ENCODE measurements at regions not wholly inside any gene's neighbourhood (a gene's known extent, or its start where the extent isn't known, plus 50 kb on each side); places are given as distances from the start of the nearest gene placed in this dataset.

- no peaks in the 10 kb centered on the region for H4K20me1 ChIP-seq (ENCODE audit: low read depth)
- no peaks in the 10 kb centered on the region for H3K27me3 ChIP-seq
- no peaks in the 10 kb centered on the region for H3K4me1 ChIP-seq
- Mint-ChIP-seq H3K36me3 (no peaks in the 10 kb centered on the region), H3K27me3 (ENCODE audit: insufficient read depth, low read depth) (no peaks in the 10 kb centered on the region), H3K9me3 (no peaks in the 10 kb centered on the region), H3K27ac (no peak overlapping the region), H3K4me3 (no peak overlapping the region), H3K4me1 (peaks cover 20% of the 10 kb centered on the region)
- no peaks in the 10 kb centered on the region for H3K36me3 ChIP-seq
- no peak overlapping the region for H3K4me2 ChIP-seq
- H3K79me2 ChIP-seq (ENCODE audit: low read depth): no peaks in the 10 kb centered on the region
- no peak overlapping the region for H3K27ac ChIP-seq
- H3K9me3 ChIP-seq (ENCODE audit: low read depth): no peaks in the 10 kb centered on the region
- no peaks in the 10 kb centered on the region for H3F3A ChIP-seq (ENCODE audit: low read depth)
- H3K9ac ChIP-seq: no peak overlapping the region
- H3K4me3 ChIP-seq: no peak overlapping the region
- no peak for TF ChIP-seq EZH2 (IDR thresholded peaks at IDR 0.05)
- TF ChIP-seq EZH2phosphoT487 (IDR thresholded peaks at IDR 0.05): no peak
- TF ChIP-seq CTCF (IDR thresholded peaks at IDR 0.05): no peak
- H2AFZ ChIP-seq (replicated peaks): peak overlapping the region; percentile 38
- no peak for DNase-seq (ENCODE audit: low spot score)
These were observed 353.7 kb downstream of the ARL6IP6 start for GRCh38 chr2:153072077-153072476.

- no peak overlapping the region for H2AFZ ChIP-seq (replicated peaks)
- no peaks in the 10 kb centered on the region for H3K36me3 ChIP-seq
- no peaks in the 10 kb centered on the region for H3K36me3 Mint-ChIP-seq
- no peak overlapping the region for H3K4me2 ChIP-seq
- H3K9me3 Mint-ChIP-seq: no peaks in the 10 kb centered on the region
- H3F3A ChIP-seq (ENCODE audit: low read depth): no peaks in the 10 kb centered on the region
- no peak overlapping the region for H3K4me3 ChIP-seq
- DNase-seq (ENCODE audit: low spot score): no peak
- no peak overlapping the region for H3K27ac Mint-ChIP-seq
- no peak overlapping the region for H3K27ac ChIP-seq
- H3K4me1 ChIP-seq: no peaks in the 10 kb centered on the region
- H3K4me1 Mint-ChIP-seq: peaks cover 20% of the 10 kb centered on the region
- no peak overlapping the region for H3K9ac ChIP-seq
- TF ChIP-seq CTCF (IDR thresholded peaks at IDR 0.05): no peak
- TF ChIP-seq EZH2 (IDR thresholded peaks at IDR 0.05): no peak
- no peak for TF ChIP-seq EZH2phosphoT487 (IDR thresholded peaks at IDR 0.05)
- no peaks in the 10 kb centered on the region for H3K79me2 ChIP-seq (ENCODE audit: low read depth)
- no peak overlapping the region for H3K4me3 Mint-ChIP-seq
- no peaks in the 10 kb centered on the region for H3K9me3 ChIP-seq (ENCODE audit: low read depth)
- no peaks in the 10 kb centered on the region for H3K27me3 Mint-ChIP-seq (ENCODE audit: insufficient read depth, low read depth)
- no peaks in the 10 kb centered on the region for H4K20me1 ChIP-seq (ENCODE audit: low read depth)
- no peaks in the 10 kb centered on the region for H3K27me3 ChIP-seq
These were observed 352.7 kb downstream of the ARL6IP6 start for GRCh38 chr2:153071090-153071489.

GRCh38 chr2:153068915-153069314 is 350.5 kb downstream of the ARL6IP6 start:
- Histone ChIP-seq H3K36me3 (no peaks in the 10 kb centered on the region), H3K79me2 (ENCODE audit: low read depth) (no peaks in the 10 kb centered on the region), H3K9me3 (ENCODE audit: low read depth) (no peaks in the 10 kb centered on the region), H4K20me1 (ENCODE audit: low read depth) (no peaks in the 10 kb centered on the region), H3K27ac (no peak overlapping the region), H3K4me2 (no peak overlapping the region), H3K9ac (no peak overlapping the region), H3F3A (ENCODE audit: low read depth) (no peaks in the 10 kb centered on the region), H3K4me1 (no peaks in the 10 kb centered on the region), H3K4me3 (no peak overlapping the region), H3K27me3 (no peaks in the 10 kb centered on the region), H2AFZ (replicated peaks) (no peak overlapping the region)
- no peak overlapping the region for H3K4me3 Mint-ChIP-seq
- peaks cover 24% of the 10 kb centered on the region for H3K4me1 Mint-ChIP-seq
- no peak overlapping the region for H3K27ac Mint-ChIP-seq
- no peaks in the 10 kb centered on the region for H3K9me3 Mint-ChIP-seq
- H3K27me3 Mint-ChIP-seq (ENCODE audit: insufficient read depth, low read depth): no peaks in the 10 kb centered on the region
- TF ChIP-seq EZH2 (IDR thresholded peaks at IDR 0.05): no peak
- no peak for TF ChIP-seq EZH2phosphoT487 (IDR thresholded peaks at IDR 0.05)
- TF ChIP-seq CTCF (IDR thresholded peaks at IDR 0.05): no peak
- no peak for DNase-seq (ENCODE audit: low spot score)
- H3K36me3 Mint-ChIP-seq: no peaks in the 10 kb centered on the region
